Fibroblast of the aortic adventitia (primary cell): ENCODE measurements at regions not wholly inside any gene's neighbourhood (a gene's known extent, or its start where the extent isn't known, plus 50 kb on each side); places are given as distances from the start of the nearest gene placed in this dataset.

Experiments used
- DNase-seq: peaks from one replicate; pipeline ENCODE4 v3.0.0-alpha.2; 2010; ENCODE audit warnings: low read depth
- H3K4me3 ChIP-seq: 2 replicates; pipeline ENCODE4 v1.5.1; 2011; ENCODE audit warnings: low read depth, mild to moderate bottlenecking, control low read depth, low read length, moderate library complexity
- TF ChIP-seq, protein P1 (sequence below): IDR thresholded peaks from 2 replicates; pipeline ENCODE4 v1.5.1; 2011; ENCODE audit warnings: mild to moderate bottlenecking, low read length, control low read depth, inconsistent platforms; ENCODE audit not compliant: insufficient read depth

GRCh38 chr5:103333376-103333775 is 74.8 kb downstream of the MACIR start:
- DNase-seq = no peak
- TF ChIP-seq, protein P1, sequence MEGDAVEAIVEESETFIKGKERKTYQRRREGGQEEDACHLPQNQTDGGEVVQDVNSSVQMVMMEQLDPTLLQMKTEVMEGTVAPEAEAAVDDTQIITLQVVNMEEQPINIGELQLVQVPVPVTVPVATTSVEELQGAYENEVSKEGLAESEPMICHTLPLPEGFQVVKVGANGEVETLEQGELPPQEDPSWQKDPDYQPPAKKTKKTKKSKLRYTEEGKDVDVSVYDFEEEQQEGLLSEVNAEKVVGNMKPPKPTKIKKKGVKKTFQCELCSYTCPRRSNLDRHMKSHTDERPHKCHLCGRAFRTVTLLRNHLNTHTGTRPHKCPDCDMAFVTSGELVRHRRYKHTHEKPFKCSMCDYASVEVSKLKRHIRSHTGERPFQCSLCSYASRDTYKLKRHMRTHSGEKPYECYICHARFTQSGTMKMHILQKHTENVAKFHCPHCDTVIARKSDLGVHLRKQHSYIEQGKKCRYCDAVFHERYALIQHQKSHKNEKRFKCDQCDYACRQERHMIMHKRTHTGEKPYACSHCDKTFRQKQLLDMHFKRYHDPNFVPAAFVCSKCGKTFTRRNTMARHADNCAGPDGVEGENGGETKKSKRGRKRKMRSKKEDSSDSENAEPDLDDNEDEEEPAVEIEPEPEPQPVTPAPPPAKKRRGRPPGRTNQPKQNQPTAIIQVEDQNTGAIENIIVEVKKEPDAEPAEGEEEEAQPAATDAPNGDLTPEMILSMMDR = no peak
- H3K4me3 ChIP-seq = no peak overlapping the region

GRCh38 chr5:103330875-103331274 is 72.3 kb downstream of the MACIR start:
- TF ChIP-seq, protein P1 = no peak
- no peak overlapping the region for H3K4me3 ChIP-seq
- DNase-seq = no peak
